Vagina (tissue), 2 donors: ENCODE measurements at regions not wholly inside any gene's neighbourhood (a gene's known extent, or its start where the extent isn't known, plus 50 kb on each side); places are given as distances from the start of the nearest gene placed in this dataset.

Source experiments
- DNase-seq, 2 donors: peaks; one replicate each; pipeline ENCODE4 v3.0.0-alpha.2; 2017; ENCODE audit errors: extremely low spot score in 2 of 2
- H3K27ac ChIP-seq: fragments of 200-600 bp; sonication (generic); one replicate; pipeline ENCODE4 v1.5.1; 2019
- H3K27me3 ChIP-seq: fragments of 200-600 bp; sonication (generic); one replicate; pipeline ENCODE4 v1.5.1; 2019
- H3K36me3 ChIP-seq, 2 donors: fragments of 200-600 bp; sonication (generic); one replicate each; pipeline ENCODE4 v1.5.1; 2017 to 2019
- H3K4me1 ChIP-seq: fragments of 200-600 bp; sonication (generic); one replicate; pipeline ENCODE4 v1.5.1; 2019
- H3K4me3 ChIP-seq, 2 donors: fragments of 200-600 bp; sonication (generic); 1 replicate in 1 of 2; 2 replicates in 1 of 2; pipeline ENCODE4 v1.5.1; 2016 to 2019
- H3K9me3 ChIP-seq: fragments of 200-600 bp; sonication (generic); one replicate; pipeline ENCODE4 v1.5.1; 2019
- CTCF ChIP-seq, 3 experiments: fragments of 450-650 bp in 2 of 3; fragments of 200-600 bp in 1 of 3; sonication (generic) in 1 of 3; IDR thresholded peaks; one replicate each; pipeline ENCODE4 v1.5.1; 2017 to 2019; ENCODE audit warnings: antibody characterized with exemption in 3 of 3, mild to moderate bottlenecking in 2 of 3, moderate library complexity in 2 of 3
- POLR2A ChIP-seq, 2 donors: fragments of 450-650 bp; IDR thresholded peaks; one replicate each; pipeline ENCODE4 v1.6.1; 2017; ENCODE audit warnings: antibody characterized with exemption in 2 of 2, mild to moderate bottlenecking in 2 of 2, moderate library complexity in 2 of 2
- POLR2AphosphoS5 ChIP-seq, 2 donors: sonication (generic); formaldehyde crosslinking; IDR thresholded peaks; one replicate each; pipeline ENCODE4 v1.9.0; 2017; ENCODE audit warnings: antibody characterized with exemption in 2 of 2, mild to moderate bottlenecking in 2 of 2, low read depth in 1 of 2; ENCODE audit not compliant: insufficient read depth in 1 of 2
- intact Hi-C: fragments of 100-400 bp; cut with DNase I; formaldehyde crosslinking; loops from one replicate; pipeline ENCODE4 v1.15.1; 2023

DNA sequence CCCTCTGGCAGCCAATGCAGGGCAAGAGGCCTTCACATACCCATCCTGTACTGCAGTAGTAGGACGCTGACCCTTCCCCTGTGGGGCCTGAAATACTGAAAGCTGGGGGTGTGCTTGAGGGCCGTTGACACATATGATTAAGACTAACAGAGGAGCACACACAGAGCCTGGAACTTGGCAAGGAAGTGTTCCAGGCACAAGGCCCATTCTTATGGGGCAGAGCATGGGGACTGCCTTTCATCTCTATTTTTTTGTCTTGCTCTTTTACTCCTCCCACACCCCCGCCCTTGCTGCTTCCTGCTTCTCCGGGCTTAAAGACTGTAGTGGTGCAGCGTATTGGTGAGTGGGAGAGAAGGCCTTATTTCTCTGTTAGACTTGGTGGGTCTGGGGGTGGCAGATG lies 137.4 kb downstream of the BACH1 start:
- H3K36me3 ChIP-seq = no peaks in the 10 kb centered on the region
- no peaks in the 10 kb centered on the region for H3K4me1 ChIP-seq
- H3K27ac ChIP-seq = no peak overlapping the region
- intact Hi-C loops = no loop called here
- H3K4me3 ChIP-seq = no peak overlapping the region
- TF ChIP-seq CTCF (IDR thresholded peaks at IDR 0.05) (no peak), POLR2A (IDR thresholded peaks at IDR 0.05) (no peak), POLR2AphosphoS5 (IDR thresholded peaks at IDR 0.05; ENCODE audit: insufficient read depth in 1 of 2, low read depth in 1 of 2) (no peak)
- DNase-seq = no peak
- no peaks in the 10 kb centered on the region for H3K27me3 ChIP-seq
- no peaks in the 10 kb centered on the region for H3K9me3 ChIP-seq

- no peak for DNase-seq
- Histone ChIP-seq H3K36me3 (no peaks in the 10 kb centered on the region), H3K27me3 (no peaks in the 10 kb centered on the region), H3K27ac (no peak overlapping the region), H3K9me3 (no peaks in the 10 kb centered on the region), H3K4me3 (no peak overlapping the region), H3K4me1 (no peaks in the 10 kb centered on the region)
- TF ChIP-seq POLR2A (IDR thresholded peaks at IDR 0.05) = no peak
- TF ChIP-seq POLR2AphosphoS5 (IDR thresholded peaks at IDR 0.05; ENCODE audit: insufficient read depth in 1 of 2, low read depth in 1 of 2) = no peak
- no peak for TF ChIP-seq CTCF (IDR thresholded peaks at IDR 0.05)
- intact Hi-C loops = no loop called here
These were observed 137.9 kb downstream of the BACH1 start for GRCh38 chr21:29436650-29437049.

DNA sequence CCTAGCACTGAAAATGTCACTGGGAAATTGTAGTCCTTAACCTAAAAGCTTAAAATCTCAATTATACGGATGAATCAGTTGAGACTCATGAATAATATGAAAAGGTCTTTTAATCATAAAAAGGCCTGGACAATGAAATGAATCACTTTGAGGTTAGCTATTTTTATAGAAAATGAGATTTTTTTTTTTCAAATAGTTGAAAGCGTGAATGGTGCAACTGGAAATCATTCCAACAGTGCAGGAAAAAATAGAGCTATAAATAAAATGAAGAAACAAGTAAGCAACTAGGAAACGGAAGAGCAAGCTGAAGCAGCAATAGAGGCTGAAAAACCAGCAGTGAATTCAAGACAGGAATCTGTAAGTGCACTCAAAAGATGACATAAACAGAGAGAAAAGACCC lies 142.9 kb downstream of the BACH1 start:
- no peak for DNase-seq
- Histone ChIP-seq H3K36me3 (no peaks in the 10 kb centered on the region), H3K27me3 (no peaks in the 10 kb centered on the region), H3K4me3 (no peak overlapping the region), H3K4me1 (no peaks in the 10 kb centered on the region), H3K27ac (no peak overlapping the region), H3K9me3 (no peaks in the 10 kb centered on the region)
- intact Hi-C loops = no loop called here
- TF ChIP-seq POLR2A (IDR thresholded peaks at IDR 0.05) = no peak
- TF ChIP-seq CTCF (IDR thresholded peaks at IDR 0.05) = no peak
- TF ChIP-seq POLR2AphosphoS5 (IDR thresholded peaks at IDR 0.05; ENCODE audit: insufficient read depth in 1 of 2, low read depth in 1 of 2) = no peak

GRCh38 chr21:29443411-29444010 lies 144.8 kb downstream of the BACH1 start:
- intact Hi-C loops = no loop called here

More at GRCh38 chr21:29443411-29444010, 144.8 kb downstream of the BACH1 start:
- H3K4me3 ChIP-seq = no peak overlapping the region
- TF ChIP-seq POLR2A (IDR thresholded peaks at IDR 0.05) = no peak
- TF ChIP-seq CTCF (IDR thresholded peaks at IDR 0.05) = no peak
- no peak for TF ChIP-seq POLR2AphosphoS5 (IDR thresholded peaks at IDR 0.05; ENCODE audit: insufficient read depth in 1 of 2, low read depth in 1 of 2)
- H3K36me3 ChIP-seq = no peaks in the 10 kb centered on the region
- H3K27ac ChIP-seq = no peak overlapping the region
- no peaks in the 10 kb centered on the region for H3K27me3 ChIP-seq
- H3K9me3 ChIP-seq = no peaks in the 10 kb centered on the region
- no peaks in the 10 kb centered on the region for H3K4me1 ChIP-seq
- no peak for DNase-seq
